ENCODE measurements at regions not wholly inside any gene's neighbourhood (a gene's known extent, or its start where the extent isn't known, plus 50 kb on each side); places are given as distances from the start of the nearest gene placed in this dataset.

GRCh38 chr4:19722404-19722803 lies 529.3 kb upstream of the SLIT2 start:
- Histone ChIP-seq H3K27ac (no peak overlapping the region), H3K4me3 (no peak overlapping the region), H3K36me3 (no peaks in the 10 kb centered on the region), H3K9me3 (no peaks in the 10 kb centered on the region), H3K4me1 (no peaks in the 10 kb centered on the region), H3K27me3 (no peaks in the 10 kb centered on the region)
- no peak for ATAC-seq
- TF ChIP-seq, protein P1, sequence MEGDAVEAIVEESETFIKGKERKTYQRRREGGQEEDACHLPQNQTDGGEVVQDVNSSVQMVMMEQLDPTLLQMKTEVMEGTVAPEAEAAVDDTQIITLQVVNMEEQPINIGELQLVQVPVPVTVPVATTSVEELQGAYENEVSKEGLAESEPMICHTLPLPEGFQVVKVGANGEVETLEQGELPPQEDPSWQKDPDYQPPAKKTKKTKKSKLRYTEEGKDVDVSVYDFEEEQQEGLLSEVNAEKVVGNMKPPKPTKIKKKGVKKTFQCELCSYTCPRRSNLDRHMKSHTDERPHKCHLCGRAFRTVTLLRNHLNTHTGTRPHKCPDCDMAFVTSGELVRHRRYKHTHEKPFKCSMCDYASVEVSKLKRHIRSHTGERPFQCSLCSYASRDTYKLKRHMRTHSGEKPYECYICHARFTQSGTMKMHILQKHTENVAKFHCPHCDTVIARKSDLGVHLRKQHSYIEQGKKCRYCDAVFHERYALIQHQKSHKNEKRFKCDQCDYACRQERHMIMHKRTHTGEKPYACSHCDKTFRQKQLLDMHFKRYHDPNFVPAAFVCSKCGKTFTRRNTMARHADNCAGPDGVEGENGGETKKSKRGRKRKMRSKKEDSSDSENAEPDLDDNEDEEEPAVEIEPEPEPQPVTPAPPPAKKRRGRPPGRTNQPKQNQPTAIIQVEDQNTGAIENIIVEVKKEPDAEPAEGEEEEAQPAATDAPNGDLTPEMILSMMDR (IDR thresholded peaks at IDR 0.05 in 4 of 5, conservative IDR thresholded peaks at IDR 0.05 in 1 of 5): no peak
- no peak for TF ChIP-seq POLR2A (IDR thresholded peaks at IDR 0.05)
- no peak for DNase-seq
- in situ Hi-C loops (cut with MboI; ENCODE audit: low sequenced_read_pairs in 4 of 4): no loop called here
- intact Hi-C loops (cut with DNase I; ENCODE audit: low total_unique reads): no loop called here

- intact Hi-C loops (cut with DNase I; ENCODE audit: low total_unique reads) (no loop called here), in situ Hi-C loops (cut with MboI; ENCODE audit: low sequenced_read_pairs in 4 of 4) (no loop called here)
- H3K4me1 ChIP-seq: no peaks in the 10 kb centered on the region
- no peak overlapping the region for H3K27ac ChIP-seq
- no peaks in the 10 kb centered on the region for H3K36me3 ChIP-seq
- H3K4me3 ChIP-seq: no peak overlapping the region
- no peak for ATAC-seq
- H3K27me3 ChIP-seq: no peaks in the 10 kb centered on the region
- H3K9me3 ChIP-seq: no peaks in the 10 kb centered on the region
- no peak for TF ChIP-seq POLR2A (IDR thresholded peaks at IDR 0.05)
- TF ChIP-seq, protein P1 (IDR thresholded peaks at IDR 0.05 in 4 of 5, conservative IDR thresholded peaks at IDR 0.05 in 1 of 5): no peak
- no peak for DNase-seq
Measured at GRCh38 chr4:19721587-19721986, 530.1 kb upstream of the SLIT2 start.

DNA sequence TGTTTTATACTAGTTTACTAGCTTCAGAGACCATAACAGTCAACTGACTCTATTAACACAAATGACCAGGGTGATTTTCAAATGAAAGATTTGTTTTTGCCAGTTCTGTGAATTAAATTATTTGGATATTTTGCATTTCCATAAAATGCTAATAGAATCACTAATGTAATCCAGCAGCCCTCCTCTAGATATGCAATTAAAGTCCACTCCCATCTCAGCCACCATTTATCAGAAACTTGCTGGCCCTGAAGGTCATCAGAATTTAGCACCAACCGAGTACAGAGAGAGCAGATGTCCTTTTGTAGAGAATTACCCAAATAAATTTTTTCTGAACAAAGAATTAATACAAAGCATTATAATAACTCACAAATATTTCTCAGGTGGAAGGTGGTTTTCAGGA lies 531.1 kb upstream of the SLIT2 start:
- DNase-seq: no peak

GRCh38 chr4:19720190-19720589 lies 531.5 kb upstream of the SLIT2 start:
- DNase-seq: no peak
- ATAC-seq: no peak
- Histone ChIP-seq H3K27me3 (no peaks in the 10 kb centered on the region), H3K36me3 (no peaks in the 10 kb centered on the region), H3K4me3 (no peak overlapping the region), H3K4me1 (no peaks in the 10 kb centered on the region), H3K27ac (no peak overlapping the region), H3K9me3 (no peaks in the 10 kb centered on the region)
- TF ChIP-seq, protein P1 (IDR thresholded peaks at IDR 0.05 in 4 of 5, conservative IDR thresholded peaks at IDR 0.05 in 1 of 5): no peak
- no peak for TF ChIP-seq POLR2A (IDR thresholded peaks at IDR 0.05)
- intact Hi-C loops (cut with DNase I; ENCODE audit: low total_unique reads): no loop called here
- in situ Hi-C loops (cut with MboI; ENCODE audit: low sequenced_read_pairs in 4 of 4): no loop called here

More for the DNA sequence above, 531.1 kb upstream of the SLIT2 start:
- Histone ChIP-seq H3K4me1 (no peaks in the 10 kb centered on the region), H3K27ac (no peak overlapping the region), H3K9me3 (no peaks in the 10 kb centered on the region), H3K27me3 (no peaks in the 10 kb centered on the region), H3K36me3 (no peaks in the 10 kb centered on the region), H3K4me3 (no peak overlapping the region)
- ATAC-seq: no peak
- intact Hi-C loops (cut with DNase I; ENCODE audit: low total_unique reads): no loop called here
- TF ChIP-seq, protein P1 (IDR thresholded peaks at IDR 0.05 in 4 of 5, conservative IDR thresholded peaks at IDR 0.05 in 1 of 5): no peak
- TF ChIP-seq POLR2A (IDR thresholded peaks at IDR 0.05): no peak
- in situ Hi-C loops (cut with MboI; ENCODE audit: low sequenced_read_pairs in 4 of 4): no loop called here

- Histone ChIP-seq H3K27me3 (no peaks in the 10 kb centered on the region), H3K4me3 (no peak overlapping the region), H3K9me3 (no peaks in the 10 kb centered on the region), H3K36me3 (no peaks in the 10 kb centered on the region), H3K4me1 (no peaks in the 10 kb centered on the region), H3K27ac (no peak overlapping the region)
- ATAC-seq (no peak), DNase-seq (no peak)
- TF ChIP-seq, protein P1 (IDR thresholded peaks at IDR 0.05 in 4 of 5, conservative IDR thresholded peaks at IDR 0.05 in 1 of 5): no peak
- no peak for TF ChIP-seq POLR2A (IDR thresholded peaks at IDR 0.05)
- intact Hi-C loops (cut with DNase I; ENCODE audit: low total_unique reads): no loop called here
- in situ Hi-C loops (cut with MboI; ENCODE audit: low sequenced_read_pairs in 4 of 4): no loop called here
Measured at GRCh38 chr4:19711871-19712270, 539.8 kb upstream of the SLIT2 start.

Measured in gastrocnemius medialis (tissue), 4 donors.